ENCODE measurements at regions not wholly inside any gene's neighbourhood (a gene's known extent, or its start where the extent isn't known, plus 50 kb on each side); places are given as distances from the start of the nearest gene placed in this dataset.

DNA sequence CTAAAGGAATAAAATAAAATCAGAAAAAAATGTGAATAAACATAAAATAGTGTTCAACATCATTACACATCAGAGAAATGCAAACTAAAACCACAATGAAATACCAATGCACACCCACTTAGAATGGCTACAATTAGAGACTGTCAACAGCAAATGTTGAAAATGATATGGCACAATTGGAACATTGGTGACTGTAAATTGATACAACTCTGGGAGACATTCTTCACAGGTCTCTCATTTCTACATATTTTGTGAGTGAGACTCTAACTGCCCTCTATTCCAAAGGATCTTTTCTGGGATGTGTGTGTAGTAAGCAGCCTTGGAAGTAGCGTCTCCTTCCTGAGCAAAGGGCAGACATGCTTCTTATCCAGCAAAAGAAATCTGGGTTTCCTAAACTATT, 323.0 kb downstream of the FBXO15 start:
- H3K36me3 ChIP-seq, result no peaks in the 10 kb centered on the region
- H3K4me1 ChIP-seq (ENCODE audit: insufficient read depth), result no peaks in the 10 kb centered on the region
- TF ChIP-seq, protein P1, sequence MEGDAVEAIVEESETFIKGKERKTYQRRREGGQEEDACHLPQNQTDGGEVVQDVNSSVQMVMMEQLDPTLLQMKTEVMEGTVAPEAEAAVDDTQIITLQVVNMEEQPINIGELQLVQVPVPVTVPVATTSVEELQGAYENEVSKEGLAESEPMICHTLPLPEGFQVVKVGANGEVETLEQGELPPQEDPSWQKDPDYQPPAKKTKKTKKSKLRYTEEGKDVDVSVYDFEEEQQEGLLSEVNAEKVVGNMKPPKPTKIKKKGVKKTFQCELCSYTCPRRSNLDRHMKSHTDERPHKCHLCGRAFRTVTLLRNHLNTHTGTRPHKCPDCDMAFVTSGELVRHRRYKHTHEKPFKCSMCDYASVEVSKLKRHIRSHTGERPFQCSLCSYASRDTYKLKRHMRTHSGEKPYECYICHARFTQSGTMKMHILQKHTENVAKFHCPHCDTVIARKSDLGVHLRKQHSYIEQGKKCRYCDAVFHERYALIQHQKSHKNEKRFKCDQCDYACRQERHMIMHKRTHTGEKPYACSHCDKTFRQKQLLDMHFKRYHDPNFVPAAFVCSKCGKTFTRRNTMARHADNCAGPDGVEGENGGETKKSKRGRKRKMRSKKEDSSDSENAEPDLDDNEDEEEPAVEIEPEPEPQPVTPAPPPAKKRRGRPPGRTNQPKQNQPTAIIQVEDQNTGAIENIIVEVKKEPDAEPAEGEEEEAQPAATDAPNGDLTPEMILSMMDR (IDR thresholded peaks at IDR 0.05), result no peak
- no peak for TF ChIP-seq POLR2A (IDR thresholded peaks at IDR 0.05)
- TF ChIP-seq EP300 (IDR thresholded peaks at IDR 0.05), result no peak
- H3K9me3 ChIP-seq, result no peaks in the 10 kb centered on the region
- no peak overlapping the region for H3K4me3 ChIP-seq
- H3K27ac ChIP-seq, result no peak overlapping the region
- WGBS, 3 donors, result 57 to 72% (median 62%) methylated on average over 1 of the region's 1 CpG
- no peaks in the 10 kb centered on the region for H3K27me3 ChIP-seq
- DNase-seq, result no peak
- intact Hi-C loops (cut with DNase I), result no loop called here

DNA sequence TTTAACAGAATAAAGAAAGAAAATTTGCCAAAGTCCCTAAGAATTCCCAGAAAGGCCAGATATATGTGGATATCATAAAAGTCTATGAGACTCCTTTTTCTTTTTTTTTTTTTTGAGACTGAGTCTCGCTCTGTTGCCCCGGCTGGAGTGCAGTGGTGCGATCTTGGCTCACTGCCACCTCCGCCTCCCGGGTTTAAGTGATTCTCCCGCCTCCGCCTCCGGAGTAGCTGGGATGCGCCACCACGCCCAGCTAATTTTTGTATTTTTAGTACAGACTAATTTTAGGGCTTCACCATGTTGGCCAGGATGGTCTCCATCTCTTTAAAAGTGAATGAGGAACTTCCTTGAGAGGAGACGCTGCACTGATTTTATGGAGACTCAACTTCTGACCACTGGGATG, 335.2 kb downstream of the FBXO15 start:
- 53 to 78% (median 70%) methylated on average over 11 of the region's 11 CpGs for WGBS, 3 donors
- H3K27ac ChIP-seq, result no peak overlapping the region

DNA sequence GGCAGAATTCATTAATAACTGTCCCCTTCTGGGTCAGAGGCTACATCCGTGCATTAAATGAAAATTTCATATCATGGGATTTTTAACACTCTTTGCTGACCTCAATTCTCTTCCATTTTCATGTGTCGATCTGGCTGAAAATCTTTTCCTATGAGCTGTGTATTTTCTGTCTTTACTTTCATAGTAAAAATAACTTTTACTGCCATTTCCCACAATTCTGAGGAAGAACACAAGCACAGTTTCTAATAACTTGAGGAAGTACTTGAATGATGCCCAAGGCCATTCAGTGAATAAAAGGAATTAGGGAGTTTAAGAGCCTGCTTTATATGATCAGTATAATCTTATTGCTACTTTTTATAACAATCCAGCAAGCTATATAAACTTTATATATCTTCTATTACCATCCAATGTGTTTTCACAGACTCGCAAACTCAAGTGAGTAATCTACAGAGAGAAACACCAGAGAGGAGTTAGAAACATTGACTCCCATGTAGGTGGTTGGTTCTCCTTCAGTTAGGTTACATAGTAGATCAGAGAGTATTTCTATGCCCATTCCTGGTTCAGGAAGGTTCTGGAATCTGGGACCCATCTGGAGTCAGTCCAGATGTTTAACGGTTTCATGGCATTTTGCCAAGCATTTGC, 340.0 kb downstream of the FBXO15 start:
- no peaks in the 10 kb centered on the region for H3K36me3 ChIP-seq
- DNase-seq, result no peak
- 27 to 36% (median 33%) methylated on average over 4 of the region's 4 CpGs for WGBS, 3 donors
- no peaks in the 10 kb centered on the region for H3K4me1 ChIP-seq (ENCODE audit: insufficient read depth)
- no peak overlapping the region for H3K4me3 ChIP-seq
- no peaks in the 10 kb centered on the region for H3K9me3 ChIP-seq
- intact Hi-C loops (cut with DNase I), result no loop called here
- H3K27ac ChIP-seq, result no peak overlapping the region
- TF ChIP-seq EP300 (IDR thresholded peaks at IDR 0.05), result no peak
- TF ChIP-seq POLR2A (IDR thresholded peaks at IDR 0.05), result no peak
- TF ChIP-seq, protein P1 (IDR thresholded peaks at IDR 0.05), result no peak
- no peaks in the 10 kb centered on the region for H3K27me3 ChIP-seq

More for the DNA sequence above, 335.2 kb downstream of the FBXO15 start:
- no peaks in the 10 kb centered on the region for H3K27me3 ChIP-seq
- no peaks in the 10 kb centered on the region for H3K36me3 ChIP-seq
- intact Hi-C loops (cut with DNase I), result no loop called here
- no peaks in the 10 kb centered on the region for H3K4me1 ChIP-seq (ENCODE audit: insufficient read depth)
- no peaks in the 10 kb centered on the region for H3K9me3 ChIP-seq
- no peak overlapping the region for H3K4me3 ChIP-seq
- TF ChIP-seq POLR2A (IDR thresholded peaks at IDR 0.05), result no peak
- TF ChIP-seq EP300 (IDR thresholded peaks at IDR 0.05), result no peak
- TF ChIP-seq, protein P1 (IDR thresholded peaks at IDR 0.05), result no peak
- no peak for DNase-seq

DNA sequence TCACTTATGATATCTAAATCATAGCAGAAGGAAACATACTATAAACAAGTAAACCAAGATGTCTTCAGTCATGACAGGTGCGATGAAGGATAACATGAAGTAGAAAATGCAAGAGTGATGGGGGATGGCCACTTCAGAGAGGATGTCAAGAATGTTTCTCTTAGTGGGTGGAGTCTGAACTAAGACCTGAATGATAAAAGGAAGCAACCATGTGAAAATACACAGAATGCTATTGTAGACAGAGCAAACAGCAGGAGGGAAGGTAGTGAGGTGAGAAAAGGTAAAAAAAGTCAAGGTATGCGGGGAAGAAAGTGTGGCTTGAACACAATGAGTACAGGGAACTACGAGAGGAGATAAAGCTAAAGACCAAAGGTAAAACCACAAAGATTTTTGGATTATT, 341.6 kb downstream of the FBXO15 start:
- H3K36me3 ChIP-seq, result no peaks in the 10 kb centered on the region
- H3K4me1 ChIP-seq (ENCODE audit: insufficient read depth), result no peaks in the 10 kb centered on the region
- H3K27ac ChIP-seq, result no peak overlapping the region
- intact Hi-C loops (cut with DNase I), result no loop called here
- WGBS, 3 donors, result 80 to 83% (median 81%) methylated on average over 3 of the region's 3 CpGs
- H3K9me3 ChIP-seq, result no peaks in the 10 kb centered on the region
- no peaks in the 10 kb centered on the region for H3K27me3 ChIP-seq
- TF ChIP-seq POLR2A (IDR thresholded peaks at IDR 0.05) (no peak), EP300 (IDR thresholded peaks at IDR 0.05) (no peak)
- TF ChIP-seq, protein P1 (IDR thresholded peaks at IDR 0.05), result no peak
- H3K4me3 ChIP-seq, result no peak overlapping the region
- no peak for DNase-seq
